K562 (cell line): ENCODE measurements at regions not wholly inside any gene's neighbourhood (a gene's known extent, or its start where the extent isn't known, plus 50 kb on each side); places are given as distances from the start of the nearest gene placed in this dataset.

Experiments used
- ATAC-seq: fragments of 200-7000 bp; cut with Tn5 transposase; 3 replicates; pipeline ENCODE4 v1.9.1; 2020; ENCODE audit warnings: moderate library complexity
- BruUV-seq: library from RNA; stranded (reverse); fragments of 400-500 nt; replicated peaks from 2 replicates; lab custom pipeline; 2021; lab: Mats Ljungman, UMichigan
- CTCF ChIA-PET: fragments of 300-600 bp; formaldehyde crosslinking; extraction: SDS; loops from one replicate; lab custom pipeline; 2021; ENCODE audit warnings: low intra/inter-chr PET ratio; lab: Yijun Ruan, JAX
- POLR2A ChIA-PET: fragments of 300-600, 350-650 bp; sonication (Branson Sonifier 250); formaldehyde crosslinking; extraction: SDS; loops from one replicate; lab custom pipeline; 2021; ENCODE audit warnings: antibody characterized with exemption, inconsistent platforms; lab: Yijun Ruan, JAX
- DNase-seq, 4 experiments: peaks; one replicate each; pipeline versions ENCODE4 v3.0.0 to v3.0.0-alpha.2; 2011 to 2018; ENCODE audit warnings: low spot score in 3 of 4, mixed read lengths in 3 of 4; ENCODE audit errors: extremely low read depth in 1 of 4
- FAIRE-seq: peaks from 2 replicates; lab custom pipeline; 2011; peaks lifted over from hg19 to GRCh38; lab: Jason Lieb, UNC
- H2AFZ ChIP-seq: 2 replicates; pipeline ENCODE4 v1.6.0; 2011; ENCODE audit warnings: low read depth, low read length, control low read depth, inconsistent platforms
- H3K27ac ChIP-seq: fragments of 200-600 bp; 3 replicates; pipeline ENCODE4 v1.8.0; 2011; ENCODE audit warnings: low read depth, mild to moderate bottlenecking, control low read depth, inconsistent platforms, low read length, moderate library complexity, mixed read lengths; ENCODE audit errors: extremely low read depth
- H3K27me3 ChIP-seq, 2 experiments: fragments of 300-600 bp in 1 of 2; 2 replicates in 1 of 2; 3 replicates in 1 of 2; pipeline versions ENCODE4 v1.6.0 to v1.8.0; 2011; ENCODE audit warnings: inconsistent platforms in 2 of 2, low read length in 2 of 2, mild to moderate bottlenecking in 1 of 2, mixed read lengths in 1 of 2, moderate library complexity in 1 of 2; ENCODE audit not compliant: control insufficient read depth in 2 of 2, insufficient read depth in 2 of 2
- H3K36me3 ChIP-seq: fragments of 300-600 bp; 3 replicates; pipeline ENCODE4 v1.8.0; 2011; ENCODE audit warnings: mild to moderate bottlenecking, low read length, inconsistent platforms; ENCODE audit not compliant: control insufficient read depth, insufficient read depth
- H3K4me1 ChIP-seq, 2 experiments: fragments of 200-600 bp in 1 of 2; replicated peaks in 1 of 2; 2 replicates in 1 of 2; 3 replicates in 1 of 2; pipeline versions ENCODE4 v1.5.1 to v1.8.0; 2011; ENCODE audit warnings: inconsistent platforms in 2 of 2, low read length in 2 of 2, mild to moderate bottlenecking in 1 of 2, mixed read lengths in 1 of 2, moderate library complexity in 1 of 2; ENCODE audit not compliant: control insufficient read depth in 2 of 2, insufficient read depth in 2 of 2
- H3K4me2 ChIP-seq: 2 replicates; pipeline ENCODE4 v1.6.1; 2011; ENCODE audit warnings: low read length, control low read depth, inconsistent platforms, mixed read lengths; ENCODE audit not compliant: insufficient read depth
- H3K4me3 ChIP-seq: fragments of 200-600 bp; sonication (generic), shearing (Covaris generic); 2 replicates; pipeline ENCODE4 v1.5.1; 2016; ENCODE audit warnings: control low read depth, inconsistent platforms
- H3K79me2 ChIP-seq: fragments of 200-600 bp; 3 replicates; pipeline ENCODE4 v1.8.0; 2011; ENCODE audit warnings: low read length, inconsistent platforms; ENCODE audit not compliant: control insufficient read depth, insufficient read depth
- H3K9ac ChIP-seq, 2 experiments: 2 replicates each; pipeline versions ENCODE4 v1.6.0 to v1.6.1; 2011; ENCODE audit warnings: low read depth in 2 of 2, low read length in 2 of 2, control low read depth in 1 of 2, inconsistent platforms in 1 of 2, mild to moderate bottlenecking in 1 of 2, mixed read lengths in 1 of 2; ENCODE audit not compliant: insufficient read depth in 1 of 2
- H3K9me1 ChIP-seq: one replicate; pipeline ENCODE4 v1.6.0; 2011; ENCODE audit warnings: inconsistent platforms, mild to moderate bottlenecking, low read length, moderate library complexity; ENCODE audit not compliant: control insufficient read depth, insufficient read depth
- H3K9me3 ChIP-seq: replicated peaks from 2 replicates; pipeline ENCODE4 v1.5.1; 2011; ENCODE audit warnings: low read depth, low read length, inconsistent platforms; ENCODE audit not compliant: control insufficient read depth, insufficient read depth
- H4K20me1 ChIP-seq: replicated peaks from 2 replicates; pipeline ENCODE4 v1.6.1; 2011; ENCODE audit warnings: low read length, inconsistent platforms, mixed read lengths; ENCODE audit not compliant: control insufficient read depth, insufficient read depth
- AFF4 ChIP-seq: sonication (generic); formaldehyde crosslinking; IDR thresholded peaks from 2 replicates; pipeline ENCODE4 v1.8.0; 2023; ENCODE audit warnings: mild to moderate bottlenecking, missing genetic modification reagents
- ARID2 ChIP-seq: fragments of 450-650 bp; IDR thresholded peaks from 2 replicates; pipeline ENCODE4 v1.6.1; 2017; ENCODE audit warnings: antibody characterized with exemption, mild to moderate bottlenecking
- GABPA ChIP-seq: fragments of 200-800 bp; sonication (Bioruptor generic); conservative IDR thresholded peaks from 2 replicates; pipeline ENCODE4 v1.6.1; 2016; ENCODE audit warnings: low read depth, missing genetic modification characterization, missing compliant biosample characterization
- HNRNPL ChIP-seq: fragments of 200-400 bp; formaldehyde crosslinking; IDR thresholded peaks from 2 replicates; pipeline ENCODE4 v1.6.1; 2017; ENCODE audit warnings: low read depth, mild to moderate bottlenecking, low read length
- HOMEZ ChIP-seq: fragments of 250-450 bp; sonication (Bioruptor Pico); IDR thresholded peaks from 2 replicates; pipeline ENCODE4 v1.4.0; 2020; ENCODE audit warnings: mild to moderate bottlenecking, moderate library complexity
- IRF9 ChIP-seq: fragments of 450-650 bp; IDR thresholded peaks from 2 replicates; pipeline ENCODE4 v1.6.1; 2016; ENCODE audit warnings: missing biosample characterization, missing genetic modification characterization
- KDM4B ChIP-seq, 2 experiments: fragments of 450-650 bp in 1 of 2; sonication (generic) in 1 of 2; IDR thresholded peaks; 2 replicates each; pipeline ENCODE4 v1.6.1; 2016 to 2017; ENCODE audit warnings: borderline replicate concordance in 2 of 2, antibody characterized with exemption in 1 of 2, low read depth in 1 of 2, mild to moderate bottlenecking in 1 of 2
- MCM3 ChIP-seq: fragments of 450-650 bp; IDR thresholded peaks from 2 replicates; pipeline ENCODE4 v1.6.1; 2016
- NCOA6 ChIP-seq: fragments of 450-650 bp; IDR thresholded peaks from 2 replicates; pipeline ENCODE4 v1.6.1; 2017; ENCODE audit warnings: mild to moderate bottlenecking
- SMARCC2 ChIP-seq: fragments of 450-650 bp; IDR thresholded peaks from 2 replicates; pipeline ENCODE4 v1.6.1; 2017; ENCODE audit warnings: antibody characterized with exemption, moderate library complexity, mild to moderate bottlenecking, low read depth
- WHSC1 ChIP-seq: IDR thresholded peaks from one replicate; pipeline ENCODE4 v1.6.1; 2012; ENCODE audit warnings: low read length, control low read depth, inconsistent platforms
- ZC3H8 ChIP-seq: fragments of 450-650 bp; IDR thresholded peaks from 2 replicates; pipeline ENCODE4 v1.6.1; 2017
- ZNF134 ChIP-seq: fragments of 250-450 bp; sonication (Bioruptor Pico); conservative IDR thresholded peaks from 2 replicates; pipeline ENCODE4 v1.4.0; 2020
- ZNF280A ChIP-seq: fragments of 450-650 bp; IDR thresholded peaks from 2 replicates; pipeline ENCODE4 v1.6.1; 2018; ENCODE audit warnings: mild to moderate bottlenecking, low read depth; ENCODE audit not compliant: partially characterized antibody
- ZNF449 ChIP-seq: fragments of 250-450 bp; sonication (Bioruptor Pico); IDR thresholded peaks from 2 replicates; pipeline ENCODE4 v1.8.0; 2022; ENCODE audit warnings: moderate library complexity, mild to moderate bottlenecking, inconsistent platforms
- WGBS: fragments of 100-300 bp; shearing (Covaris generic); methylation state at CpG from one replicate; pipeline ENCODE4 v1.1.6; 2016; ENCODE audit warnings: low coverage, mixed read lengths; ENCODE audit not compliant: insufficient coverage; ENCODE audit errors: missing lambda C conversion rate; 5-methylcytosine and 5-hydroxymethylcytosine counted together
- in situ Hi-C: fragments of 300-500 bp; cut with MboI; formaldehyde crosslinking; loops from 4 replicates; pipeline ENCODE4 v1.15.0; 2018; ENCODE audit warnings: inconsistent platforms, mixed read lengths
- intact Hi-C: fragments of 100-400 bp; cut with micrococcal nuclease; formaldehyde crosslinking; loops from 2 replicates; pipeline ENCODE4 v1.14.2; 2022

- in situ Hi-C loops = no loop called here
- Histone ChIP-seq H3K4me1 (no peaks in the 10 kb centered on the region), H3K27ac (no peak overlapping the region), H3K9me3 (no peaks in the 10 kb centered on the region), H3K79me2 (no peaks in the 10 kb centered on the region), H3K4me2 (no peak overlapping the region), H3K36me3 (no peaks in the 10 kb centered on the region), H3K9ac (no peak overlapping the region), H3K9me1 (no peaks in the 10 kb centered on the region), H2AFZ (no peak overlapping the region), H3K4me3 (no peak overlapping the region), H3K27me3 (no peaks in the 10 kb centered on the region), H4K20me1 (no peaks in the 10 kb centered on the region)
- WGBS = 0% methylated on average over 12 of the region's 12 CpGs
- FAIRE-seq (no peak), ATAC-seq (no peak), DNase-seq (no peak)
- no TSS peak for BruUV-seq
- POLR2A ChIA-PET = no interaction called here
- CTCF ChIA-PET = no interaction called here
- intact Hi-C loops = no loop called here
- TF ChIP-seq ZC3H8 (no peak), NCOA6 (no peak), ZNF449 (CRISPR knock-in tag) (no peak), ZNF134 (CRISPR knock-in tag) (no peak), HNRNPL (no peak), SMARCC2 (no peak), AFF4 (CRISPR knock-in tag) (no peak), IRF9 (tag) (no peak), WHSC1 (no peak), GABPA (tag) (no peak), MCM3 (no peak), KDM4B (IDR thresholded peaks at IDR 0.05; ENCODE audit: borderline replicate concordance in 2 of 2, low read depth in 1 of 2) (no peak), HOMEZ (CRISPR knock-in tag) (no peak), ZNF280A (no peak), ARID2 (no peak)
These were observed 143.6 kb downstream of the DYRK2 start for GRCh38 chr12:67792185-67792584.
